GM21447 (cell line): ENCODE measurements at regions not wholly inside any gene's neighbourhood (a gene's known extent, or its start where the extent isn't known, plus 50 kb on each side); places are given as distances from the start of the nearest gene placed in this dataset.
"Not testable (repeated sequence)": the region's sequence is repeated elsewhere in the genome, so short reads cannot be mapped to it uniquely, and the experiment has no call there.

Experiments
- ATAC-seq: cut with Tn5 transposase; IDR thresholded peaks from one replicate; pipeline ENCODE4 v1.9.1; 2021; ENCODE audit not compliant: unreplicated experiment

DNA sequence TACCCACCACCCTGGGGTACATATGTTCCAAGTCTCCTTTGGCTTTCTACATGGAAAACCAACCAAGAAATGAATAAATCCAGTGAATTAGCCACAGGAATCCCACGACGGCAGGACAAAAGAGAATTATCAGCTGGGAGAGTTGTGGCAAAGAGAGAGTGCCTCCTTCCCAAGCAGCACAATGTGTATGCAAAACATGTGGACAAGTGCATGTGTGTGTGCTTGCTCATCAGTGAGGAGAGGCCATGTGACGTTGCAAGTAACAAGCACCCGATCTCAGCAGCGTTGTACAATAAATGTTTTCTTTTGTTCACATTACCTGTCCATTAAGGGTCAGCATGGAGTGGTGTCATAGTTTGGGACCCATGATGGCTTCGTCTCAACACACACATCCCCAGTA is 50.0 kb upstream of the EMX2 start:
- ATAC-seq, result no peak

GRCh38 chr10:117488004-117488403 is 54.5 kb upstream of the EMX2 start:
- no peak for ATAC-seq

GRCh38 chr10:117486606-117487005 is 55.9 kb upstream of the EMX2 start:
- no peak for ATAC-seq

- no peak for ATAC-seq
Measured at GRCh38 chr10:117483056-117483590, 59.4 kb upstream of the EMX2 start.

DNA sequence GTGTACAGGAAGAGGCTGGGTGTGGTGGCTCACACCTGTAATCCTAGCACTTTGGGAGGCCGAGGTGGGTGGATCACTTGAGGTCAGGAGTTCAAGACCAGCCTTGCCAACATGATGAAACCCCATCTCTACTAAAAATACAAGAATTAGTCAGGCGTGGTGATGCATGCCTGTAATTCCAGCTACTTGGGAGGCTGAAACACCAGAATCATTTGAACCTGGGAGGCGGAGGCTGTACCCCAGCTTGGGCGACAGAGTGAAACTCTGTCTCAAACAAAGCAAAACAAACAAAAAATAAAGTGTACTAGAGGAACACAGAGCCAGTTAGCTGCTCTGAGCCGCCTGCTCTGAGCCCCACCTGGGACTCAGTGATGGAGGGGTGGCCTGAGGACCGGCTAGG is 61.5 kb upstream of the EMX2 start:
- ATAC-seq, result not testable (repeated sequence)

- ATAC-seq, result no peak
Measured at GRCh38 chr10:117480097-117480496, 62.4 kb upstream of the EMX2 start.

DNA sequence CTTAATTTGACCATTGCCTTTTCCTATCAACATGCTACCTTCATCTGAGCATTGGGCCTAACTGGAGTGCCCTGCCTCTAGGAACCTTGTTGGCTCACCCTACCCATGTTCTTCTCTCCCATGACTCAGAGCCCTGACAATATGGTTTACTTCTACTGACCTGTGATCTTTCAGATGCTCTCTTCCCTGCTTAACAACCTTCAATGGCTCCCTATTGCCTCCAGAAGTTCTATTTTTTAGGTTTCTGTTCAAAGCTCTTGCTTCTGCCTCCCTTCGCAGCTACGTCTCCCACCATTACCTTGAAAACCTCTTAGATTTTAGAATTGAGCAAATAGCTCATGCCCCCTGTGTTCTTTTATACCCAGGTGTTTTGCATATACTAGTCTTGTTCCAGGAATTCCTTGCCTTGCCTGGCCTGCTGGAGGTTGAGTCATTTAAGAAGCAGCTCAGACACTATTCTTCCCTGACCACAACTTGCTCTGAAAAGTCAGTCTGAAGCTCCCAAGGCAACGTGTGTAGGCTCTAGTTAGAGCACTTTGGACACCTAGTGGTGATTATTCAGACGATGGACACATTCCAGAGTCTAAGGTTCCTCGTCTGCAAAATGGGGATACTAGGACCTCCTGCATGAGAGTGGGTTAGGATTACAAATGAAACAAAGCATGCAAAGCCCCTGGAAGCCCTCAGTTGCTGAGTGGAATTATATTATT is 64.4 kb upstream of the EMX2 start:
- ATAC-seq, result no peak

GRCh38 chr10:117477211-117477947 is 65.2 kb upstream of the EMX2 start:
- ATAC-seq, result no peak

- no peak for ATAC-seq
Measured at GRCh38 chr10:117476716-117477115, 65.8 kb upstream of the EMX2 start.

DNA sequence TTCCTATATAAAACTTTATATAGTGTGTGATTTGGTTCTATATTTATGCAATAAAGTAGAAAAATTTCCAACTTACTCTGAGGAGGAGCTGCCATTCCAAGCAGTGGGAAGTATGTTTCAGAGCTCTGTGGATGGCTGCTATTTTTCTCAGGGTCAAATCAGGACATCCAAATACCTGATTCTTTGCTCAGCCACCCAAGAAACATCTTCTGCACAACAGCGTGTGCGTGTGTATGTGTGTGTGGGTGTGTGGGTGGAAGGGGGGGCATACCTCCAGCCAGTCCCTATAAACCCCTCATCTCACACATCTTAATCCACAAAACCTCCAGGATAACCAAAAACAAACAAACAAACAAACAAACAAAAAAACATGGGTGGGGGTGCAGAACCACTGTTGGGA is 66.3 kb upstream of the EMX2 start:
- no peak for ATAC-seq

GRCh38 chr10:117472872-117473271 is 69.7 kb upstream of the EMX2 start:
- ATAC-seq, result peak; percentile 79

GRCh38 chr10:117471344-117471874 is 71.1 kb upstream of the EMX2 start:
- ATAC-seq, result no peak

GRCh38 chr10:117470733-117471132 is 71.8 kb upstream of the EMX2 start:
- ATAC-seq, result no peak

GRCh38 chr10:117468665-117469064 is 73.9 kb upstream of the EMX2 start:
- no peak for ATAC-seq

DNA sequence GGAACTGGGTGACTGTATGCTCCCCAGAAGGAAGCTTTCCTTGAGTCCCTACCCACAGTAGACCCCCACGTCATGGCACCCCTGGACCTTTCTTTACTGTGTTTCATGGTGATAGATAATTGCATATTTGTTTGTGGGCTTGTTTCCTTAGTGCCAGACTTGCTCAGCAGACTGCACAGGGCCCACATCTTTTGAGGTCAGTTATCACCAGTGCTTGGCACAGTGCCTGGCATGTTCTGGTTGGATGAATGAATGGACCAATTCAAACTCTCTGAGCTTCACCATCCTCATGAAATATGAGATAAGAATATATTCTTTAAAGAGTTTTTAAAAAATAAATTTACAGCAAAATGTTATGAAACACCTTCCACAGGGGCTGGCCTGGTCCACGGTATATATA is 78.4 kb upstream of the EMX2 start:
- no peak for ATAC-seq

- no peak for ATAC-seq
Measured at GRCh38 chr10:117463545-117463920, 79.0 kb upstream of the EMX2 start.

DNA sequence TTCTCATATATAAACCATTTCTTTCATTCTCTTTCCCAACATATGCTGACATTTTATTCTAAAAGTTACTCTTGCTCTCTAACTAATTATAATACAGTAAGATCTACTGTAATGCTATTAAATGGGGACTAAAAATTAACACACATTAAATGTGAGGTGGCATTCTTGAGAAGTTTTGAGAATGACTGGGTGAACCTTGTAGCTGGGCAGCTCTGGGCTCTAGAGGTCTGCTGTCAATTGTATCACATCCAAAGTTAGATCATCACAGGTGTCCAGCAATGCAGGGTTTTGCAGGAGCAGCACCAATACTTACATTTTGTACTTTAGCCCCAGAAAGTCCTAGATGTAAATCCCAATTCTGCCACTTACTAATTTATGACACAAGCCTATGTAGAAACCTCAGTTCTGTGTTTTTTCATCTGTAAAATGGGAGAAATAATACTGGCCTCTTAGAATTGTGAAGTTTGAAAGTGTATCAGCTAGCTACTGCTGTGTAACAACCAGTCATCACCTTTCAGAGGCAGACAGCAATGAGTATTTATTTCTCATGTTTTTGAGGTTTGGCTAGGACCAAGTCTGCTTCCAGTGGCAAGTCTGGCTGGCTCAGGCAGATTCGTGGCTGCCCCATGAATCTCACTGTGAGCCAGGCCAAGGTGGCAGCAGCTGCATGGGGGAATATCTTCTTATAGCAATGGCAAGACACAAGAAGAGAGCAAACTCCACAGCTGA is 79.6 kb upstream of the EMX2 start:
- ATAC-seq, result no peak

DNA sequence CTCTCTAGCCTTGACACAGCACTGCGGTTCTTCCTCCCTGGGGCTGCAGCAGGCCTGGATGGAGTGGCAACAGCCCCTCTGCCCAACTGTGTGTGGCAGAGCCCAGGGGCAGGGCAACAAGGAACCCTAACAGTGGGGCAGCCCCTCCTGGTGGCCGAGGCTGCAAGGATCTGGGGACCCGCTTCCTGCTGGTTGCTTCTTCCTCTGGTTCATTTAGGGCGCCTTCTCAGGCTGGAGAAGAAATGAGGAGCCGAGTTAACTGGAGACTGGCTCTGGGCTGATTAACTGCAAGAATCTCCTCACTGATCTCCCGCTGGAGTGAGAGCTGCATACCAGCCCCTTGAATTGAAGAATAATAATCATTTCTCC is 80.1 kb upstream of the EMX2 start:
- no peak for ATAC-seq

DNA sequence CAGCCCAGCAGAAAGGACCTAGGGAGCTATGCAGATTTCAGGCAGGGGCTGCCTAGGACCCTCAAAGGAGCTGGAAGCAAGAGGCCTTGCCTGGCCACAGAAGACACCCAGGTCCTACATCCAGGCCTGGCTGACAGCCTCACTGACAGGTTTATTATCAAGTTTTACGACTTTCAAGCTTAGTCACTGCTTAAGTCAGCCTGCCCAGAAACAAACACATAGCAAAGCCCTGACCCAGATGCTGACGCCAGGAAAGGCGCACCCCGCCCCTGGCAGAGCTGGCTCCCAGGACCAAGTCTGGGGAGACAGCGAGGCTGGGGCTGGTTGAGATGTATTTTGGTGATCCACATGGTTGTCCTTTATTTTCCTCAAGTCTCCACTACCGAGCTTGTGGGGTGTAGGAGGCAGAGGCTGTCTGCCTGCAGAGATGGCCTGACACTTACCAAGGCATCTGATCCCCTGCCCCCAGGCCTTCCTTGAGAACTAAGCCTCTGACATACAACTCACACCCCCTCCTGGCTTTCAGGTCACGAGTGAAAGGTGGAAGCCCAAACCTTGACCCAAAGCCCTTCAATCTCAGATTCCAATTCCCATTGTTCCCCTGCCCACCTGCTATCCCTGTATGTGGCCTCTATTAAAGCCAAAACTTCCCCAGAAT is 80.7 kb upstream of the EMX2 start:
- no peak for ATAC-seq

DNA sequence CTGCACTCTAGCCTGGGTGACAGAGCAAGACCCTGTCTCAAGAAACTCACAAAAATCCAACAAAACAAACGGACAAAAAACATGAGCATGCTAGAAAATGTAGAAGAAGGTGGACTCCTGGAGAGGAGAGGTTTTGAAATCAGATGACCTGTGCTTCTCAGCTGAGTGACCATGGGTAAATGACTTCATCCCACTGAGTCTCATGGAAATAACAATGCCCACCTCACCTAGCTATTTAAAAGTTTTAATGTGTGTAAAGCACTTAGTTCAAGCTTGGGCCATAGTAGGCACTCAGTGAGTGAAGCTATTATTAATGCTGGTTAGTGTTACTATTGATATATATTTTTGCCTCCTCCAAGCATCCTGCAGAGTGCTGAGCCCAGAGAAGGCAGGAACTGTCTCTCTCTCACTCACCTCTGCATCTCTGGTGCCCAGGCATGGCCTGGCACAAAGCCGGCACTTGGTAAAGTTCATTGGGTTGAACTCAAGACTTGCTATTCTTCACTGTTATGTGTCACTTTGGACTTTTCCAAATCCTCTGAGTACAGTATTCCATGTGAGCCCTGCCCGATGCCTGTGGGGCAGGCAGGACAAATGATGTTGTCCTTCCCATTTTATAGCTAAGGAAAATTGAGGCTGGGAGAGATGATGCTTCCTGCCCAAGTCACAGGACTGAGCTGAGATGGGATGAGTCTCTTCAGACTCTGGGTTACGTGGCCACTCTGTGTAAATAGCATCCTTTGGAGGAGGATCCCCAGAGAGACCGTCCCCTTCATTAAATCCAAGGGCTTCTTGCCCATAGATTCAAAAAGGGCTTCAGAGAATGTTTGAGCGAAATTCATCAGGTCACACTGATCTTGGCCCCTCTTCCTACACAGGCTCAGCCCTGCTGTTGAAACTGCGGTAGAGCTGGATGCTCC is 81.4 kb upstream of the EMX2 start:
- ATAC-seq, result no peak
